GM19468 (cell line): ENCODE measurements at regions not wholly inside any gene's neighbourhood (a gene's known extent, or its start where the extent isn't known, plus 50 kb on each side); places are given as distances from the start of the nearest gene placed in this dataset.

Experiments
- ATAC-seq: cut with Tn5 transposase; IDR thresholded peaks from one replicate; pipeline ENCODE4 v1.9.1; 2021; ENCODE audit warnings: mild to moderate bottlenecking, moderate library complexity, moderate number of reproducible peaks; ENCODE audit not compliant: unreplicated experiment; ENCODE audit errors: extremely low read depth

DNA sequence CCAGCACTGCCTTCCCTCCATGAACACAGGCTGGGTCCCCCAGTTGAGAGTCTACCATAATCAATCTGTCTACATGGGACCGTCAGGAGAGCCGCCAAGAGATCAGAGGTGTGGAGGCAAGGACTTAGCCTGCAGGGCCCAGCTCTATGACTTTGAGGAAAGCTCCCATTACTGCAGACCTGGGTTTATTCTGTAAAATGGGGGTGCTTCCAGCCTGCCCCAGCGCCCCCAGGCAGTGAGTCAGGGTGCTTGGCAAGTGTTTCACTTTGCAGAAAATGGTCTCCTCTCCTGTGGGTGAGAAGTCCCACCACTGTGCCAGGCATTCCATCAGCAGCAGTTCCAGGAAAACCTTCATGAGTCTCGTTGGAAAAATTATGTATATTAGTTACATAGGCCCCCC lies 75.5 kb upstream of the VSTM2B start:
- no peak for ATAC-seq

DNA sequence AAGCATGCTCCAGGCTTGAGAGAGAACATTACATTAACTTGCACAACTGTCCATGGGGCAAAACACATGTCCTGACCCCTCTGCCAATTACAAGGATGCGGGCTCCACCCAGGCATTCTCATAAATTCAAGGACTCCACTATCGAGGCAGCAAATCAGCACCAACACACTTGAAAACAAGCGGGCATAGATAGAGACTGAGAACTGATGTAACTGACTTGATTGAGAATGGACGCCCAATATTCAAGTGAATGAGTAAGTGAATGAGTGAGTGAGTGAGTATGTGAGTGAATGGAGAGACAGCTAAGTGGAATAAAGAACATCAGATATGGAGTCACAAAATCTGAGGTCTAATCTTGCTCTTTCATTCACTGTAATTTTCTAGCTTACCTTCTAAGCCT lies 75.0 kb upstream of the VSTM2B start:
- no peak for ATAC-seq

DNA sequence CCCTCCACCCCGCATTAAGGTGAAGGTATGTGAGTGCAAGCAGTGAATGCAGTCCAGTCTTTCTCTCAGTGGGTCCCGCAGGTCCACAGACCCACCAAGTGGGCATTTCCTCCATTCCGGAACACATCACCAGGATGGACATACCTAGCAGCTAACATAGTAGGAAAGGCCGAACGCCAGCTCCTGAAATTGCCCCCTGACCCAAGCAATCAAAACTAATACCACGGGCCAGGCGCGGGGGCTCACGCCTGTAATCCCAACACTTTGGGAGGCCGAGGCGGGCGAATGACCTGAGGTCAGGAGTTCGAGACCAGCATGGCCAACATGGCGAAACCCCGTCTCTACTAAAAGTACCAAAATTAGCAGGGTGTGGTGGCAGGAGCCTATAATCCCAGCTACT lies 71.7 kb upstream of the VSTM2B start:
- ATAC-seq, result no peak

DNA sequence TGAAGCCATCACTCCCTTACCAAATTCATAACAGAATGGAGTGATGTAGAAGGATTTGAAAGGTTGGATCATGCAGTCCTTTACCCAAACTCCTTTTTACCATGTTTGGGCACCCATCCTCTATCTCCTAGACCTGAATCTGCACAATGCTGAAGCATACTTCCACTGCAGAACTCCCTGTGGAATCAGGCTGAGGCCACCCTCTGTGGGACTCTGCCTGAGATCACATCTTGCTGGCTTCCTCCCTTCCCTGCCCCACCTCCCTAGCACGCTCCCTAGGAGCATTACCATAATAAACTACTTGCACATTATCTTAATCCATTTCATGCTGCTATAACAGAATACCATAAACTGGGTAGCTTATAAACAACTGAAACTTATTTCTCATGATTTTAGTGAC lies 68.4 kb upstream of the VSTM2B start:
- ATAC-seq, result no peak

GRCh38 chr19:29467824-29468401 lies 57.9 kb upstream of the VSTM2B start:
- ATAC-seq, result no peak

GRCh38 chr19:29475469-29475868 lies 50.3 kb upstream of the VSTM2B start:
- ATAC-seq, result no peak
